Gastroesophageal sphincter (tissue), 4 donors: ENCODE measurements at regions not wholly inside any gene's neighbourhood (a gene's known extent, or its start where the extent isn't known, plus 50 kb on each side); places are given as distances from the start of the nearest gene placed in this dataset.

Source experiments
- ATAC-seq: fragments of 150-250 bp; one replicate; pipeline ENCODE4 v1.9.1; 2016; ENCODE audit warnings: mild to moderate bottlenecking, moderate library complexity
- H3K27ac ChIP-seq, 4 donors: fragments of 200-600 bp; sonication (generic) in 3 of 4; 1 replicate in 3 of 4; 2 replicates in 1 of 4; pipeline ENCODE4 v1.5.1; 2016 to 2019
- H3K27me3 ChIP-seq: fragments of 200-600 bp; sonication (generic); one replicate; pipeline ENCODE4 v1.5.1; 2019
- H3K36me3 ChIP-seq, 2 donors: fragments of 200-600 bp; sonication (generic); one replicate each; pipeline ENCODE4 v1.5.1; 2019; ENCODE audit warnings: control low read depth in 1 of 2
- H3K4me1 ChIP-seq, 3 donors: fragments of 200-600 bp; sonication (generic); 1 replicate in 2 of 3; 2 replicates in 1 of 3; pipeline ENCODE4 v1.5.1; 2016 to 2019; ENCODE audit warnings: control low read depth in 2 of 3
- H3K4me3 ChIP-seq, 2 donors: fragments of 200-600 bp; sonication (generic); one replicate each; pipeline ENCODE4 v1.5.1; 2019; ENCODE audit warnings: mild to moderate bottlenecking in 1 of 2, moderate library complexity in 1 of 2
- H3K9me3 ChIP-seq, 3 donors: fragments of 200-600 bp; sonication (generic); one replicate each; pipeline ENCODE4 v1.5.1; 2017 to 2019; ENCODE audit warnings: control low read depth in 2 of 3
- CTCF ChIP-seq, 4 experiments: fragments of 200-600 bp in 2 of 4; fragments of 450-650 bp in 2 of 4; sonication (generic) in 1 of 4; IDR thresholded peaks; one replicate each; pipeline ENCODE4 v1.5.1; 2017 to 2019; ENCODE audit warnings: antibody characterized with exemption in 4 of 4, mild to moderate bottlenecking in 2 of 4, moderate library complexity in 2 of 4
- EP300 ChIP-seq: sonication (generic); formaldehyde crosslinking; IDR thresholded peaks from one replicate; pipeline ENCODE4 v1.6.1; 2017; ENCODE audit warnings: antibody characterized with exemption, mild to moderate bottlenecking
- POLR2A ChIP-seq, 2 donors: fragments of 450-650 bp; IDR thresholded peaks; one replicate each; pipeline ENCODE4 v1.6.1; 2017; ENCODE audit warnings: antibody characterized with exemption in 2 of 2, mild to moderate bottlenecking in 2 of 2, moderate library complexity in 1 of 2
- POLR2AphosphoS5 ChIP-seq: sonication (generic); formaldehyde crosslinking; IDR thresholded peaks from one replicate; pipeline ENCODE4 v1.6.1; 2017; ENCODE audit warnings: antibody characterized with exemption
- WGBS, 2 donors: methylation state at CpG; one replicate each; pipeline ENCODE4 v1.1.5; 2018; ENCODE audit warnings: low coverage in 1 of 2; 5-methylcytosine and 5-hydroxymethylcytosine counted together

DNA sequence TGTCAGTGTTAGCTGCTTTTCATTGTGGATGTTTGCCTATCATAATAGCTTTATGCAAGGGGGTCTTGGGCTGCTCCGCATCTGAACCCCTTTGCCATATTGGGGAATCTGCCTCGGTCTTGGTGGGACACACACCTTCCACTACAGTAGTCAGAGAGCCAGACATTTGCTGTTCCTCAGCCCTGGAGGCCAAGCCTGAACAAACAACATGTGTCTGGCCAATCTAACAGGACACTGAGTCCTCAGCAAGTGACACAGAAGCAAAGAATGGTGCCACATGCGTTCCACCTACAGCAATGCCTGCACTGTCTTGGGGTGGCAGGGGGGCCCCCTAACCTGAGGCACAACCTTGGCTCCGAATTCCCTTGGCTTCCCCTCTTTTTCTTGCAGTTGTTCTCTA is 243.9 kb downstream of the LY86 start:
- H3K27ac ChIP-seq, result no peak overlapping the region
- ATAC-seq, result no peak
- no peaks in the 10 kb centered on the region for H3K36me3 ChIP-seq
- no peak overlapping the region for H3K4me3 ChIP-seq
- no peaks in the 10 kb centered on the region for H3K9me3 ChIP-seq
- peaks cover 19% of the 10 kb centered on the region for H3K27me3 ChIP-seq
- TF ChIP-seq POLR2AphosphoS5, result no peak
- TF ChIP-seq EP300, result no peak
- TF ChIP-seq CTCF (IDR thresholded peaks at IDR 0.05), result no peak
- TF ChIP-seq POLR2A (IDR thresholded peaks at IDR 0.05), result no peak
- WGBS, 2 donors, result 73% methylated on average over 2 of the region's 4 CpGs; no CpG with 5 or more reads in 1 of the 2 donors
- H3K4me1 ChIP-seq, result no peaks in the 10 kb centered on the region

- Histone ChIP-seq H3K27ac (no peak overlapping the region), H3K9me3 (no peaks in the 10 kb centered on the region), H3K4me1 (no peaks in the 10 kb centered on the region), H3K36me3 (no peaks in the 10 kb centered on the region), H3K4me3 (no peak overlapping the region), H3K27me3 (peaks cover 20% of the 10 kb centered on the region)
- WGBS, 2 donors, result 20 to 28% methylated on average over 8 to 11 of the region's 16 CpGs
- TF ChIP-seq POLR2AphosphoS5 (no peak), EP300 (no peak), POLR2A (IDR thresholded peaks at IDR 0.05) (no peak), CTCF (IDR thresholded peaks at IDR 0.05) (no peak)
- ATAC-seq, result no peak
These were observed 246.1 kb downstream of the LY86 start for GRCh38 chr6:6834356-6835222.

DNA sequence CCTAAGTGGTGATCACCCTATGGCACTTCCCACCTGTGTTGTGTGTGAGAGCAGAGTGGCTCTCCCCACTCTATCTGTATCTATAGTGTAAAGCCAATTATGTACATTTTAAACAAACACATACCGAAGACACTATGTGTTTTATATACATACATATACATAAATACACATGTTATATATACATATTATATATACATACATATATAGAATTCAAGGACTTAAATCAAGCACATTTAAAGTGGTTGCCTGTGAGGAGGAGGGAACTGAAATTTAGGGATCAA is 246.6 kb downstream of the LY86 start:
- 40 to 57% methylated on average over 1 of the region's 1 CpG for WGBS, 2 donors
- no peak for ATAC-seq
- Histone ChIP-seq H3K36me3 (no peaks in the 10 kb centered on the region), H3K9me3 (no peaks in the 10 kb centered on the region), H3K27ac (no peak overlapping the region), H3K27me3 (peaks cover 20% of the 10 kb centered on the region), H3K4me3 (no peak overlapping the region), H3K4me1 (no peaks in the 10 kb centered on the region)
- TF ChIP-seq CTCF (IDR thresholded peaks at IDR 0.05), result no peak
- no peak for TF ChIP-seq POLR2AphosphoS5
- no peak for TF ChIP-seq EP300
- no peak for TF ChIP-seq POLR2A (IDR thresholded peaks at IDR 0.05)

- TF ChIP-seq EP300 (no peak), POLR2AphosphoS5 (no peak), CTCF (IDR thresholded peaks at IDR 0.05) (no peak), POLR2A (IDR thresholded peaks at IDR 0.05) (no peak)
- Histone ChIP-seq H3K27ac (no peak overlapping the region), H3K4me3 (no peak overlapping the region), H3K27me3 (peaks cover 20% of the 10 kb centered on the region), H3K36me3 (no peaks in the 10 kb centered on the region), H3K4me1 (no peaks in the 10 kb centered on the region), H3K9me3 (no peaks in the 10 kb centered on the region)
- 75 to 83% methylated on average over 3 of the region's 3 CpGs for WGBS, 2 donors
- no peak for ATAC-seq
These were observed 248.3 kb downstream of the LY86 start for GRCh38 chr6:6836609-6837406.
